ENCODE measurements at regions not wholly inside any gene's neighbourhood (a gene's known extent, or its start where the extent isn't known, plus 50 kb on each side); places are given as distances from the start of the nearest gene placed in this dataset.

GRCh38 chr7:19442016-19442785, 266.6 kb downstream of the POLR1F start:
- TF ChIP-seq CTCF (IDR thresholded peaks at IDR 0.05), result no peak
- no peak for TF ChIP-seq POLR2A (IDR thresholded peaks at IDR 0.05)

Data from gastroesophageal sphincter (tissue), 3 donors.